ENCODE measurements at regions not wholly inside any gene's neighbourhood (a gene's known extent, or its start where the extent isn't known, plus 50 kb on each side); places are given as distances from the start of the nearest gene placed in this dataset.
"Not testable (repeated sequence)": the region's sequence is repeated elsewhere in the genome, so short reads cannot be mapped to it uniquely, and the experiment has no call there.

DNA sequence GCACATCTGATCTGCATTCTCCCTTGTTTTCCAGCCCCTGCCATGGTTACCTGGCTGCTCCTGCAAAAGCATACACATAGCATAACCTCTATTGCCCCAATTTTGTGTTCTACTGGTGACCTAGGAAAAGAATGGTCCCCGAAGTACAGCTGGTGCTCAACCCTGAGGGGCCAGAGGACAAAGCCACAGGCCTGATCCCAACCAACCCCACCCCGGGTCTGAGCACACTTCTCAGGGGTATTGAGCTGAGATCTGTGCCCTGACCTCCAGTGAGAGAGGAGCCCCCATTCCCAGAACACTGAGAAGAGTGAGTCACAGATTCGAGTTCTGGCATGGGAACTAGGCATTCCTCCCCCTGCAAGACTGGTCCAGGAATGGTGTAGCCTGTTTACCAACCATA is 465.5 kb upstream of the ACTRT1 start:
- no peaks in the 10 kb centered on the region for H3K27me3 ChIP-seq (ENCODE audit: insufficient read depth, low read length)
- no peaks in the 10 kb centered on the region for H3K9me3 ChIP-seq (ENCODE audit: low read length)
- H3K4me3 ChIP-seq (ENCODE audit: low read length): no peak overlapping the region
- H2AFZ ChIP-seq (ENCODE audit: low read depth, low read length): no peak overlapping the region
- H3K4me1 ChIP-seq (ENCODE audit: insufficient read depth, low read length): no peaks in the 10 kb centered on the region
- no peaks in the 10 kb centered on the region for H3K36me3 ChIP-seq (ENCODE audit: insufficient read depth, low read length)

DNA sequence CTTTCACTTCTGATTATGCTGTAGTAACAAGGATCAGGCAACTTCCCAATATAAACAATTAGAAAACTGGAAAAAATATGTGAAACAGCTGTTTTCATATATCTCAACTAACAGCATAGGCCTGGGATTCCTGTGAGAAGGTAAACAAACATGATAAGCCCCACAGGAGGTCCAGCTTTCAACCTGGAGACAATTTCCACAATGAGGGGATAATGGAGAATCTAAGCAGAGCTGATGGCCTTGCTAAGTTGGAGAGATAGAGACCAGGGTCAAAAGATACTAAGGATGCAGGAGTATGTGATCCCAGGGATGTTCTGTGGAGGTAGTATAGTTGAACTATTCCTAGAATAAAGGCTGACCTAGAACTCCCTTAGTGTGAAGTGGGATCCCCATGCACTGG is 452.3 kb upstream of the ACTRT1 start:
- no peaks in the 10 kb centered on the region for H3K36me3 ChIP-seq (ENCODE audit: insufficient read depth, low read length)
- no peak overlapping the region for H2AFZ ChIP-seq (ENCODE audit: low read depth, low read length)
- no peak overlapping the region for H3K4me3 ChIP-seq (ENCODE audit: low read length)
- no peaks in the 10 kb centered on the region for H3K4me1 ChIP-seq (ENCODE audit: insufficient read depth, low read length)
- no peaks in the 10 kb centered on the region for H3K9me3 ChIP-seq (ENCODE audit: low read length)
- no peaks in the 10 kb centered on the region for H3K27me3 ChIP-seq (ENCODE audit: insufficient read depth, low read length)

DNA sequence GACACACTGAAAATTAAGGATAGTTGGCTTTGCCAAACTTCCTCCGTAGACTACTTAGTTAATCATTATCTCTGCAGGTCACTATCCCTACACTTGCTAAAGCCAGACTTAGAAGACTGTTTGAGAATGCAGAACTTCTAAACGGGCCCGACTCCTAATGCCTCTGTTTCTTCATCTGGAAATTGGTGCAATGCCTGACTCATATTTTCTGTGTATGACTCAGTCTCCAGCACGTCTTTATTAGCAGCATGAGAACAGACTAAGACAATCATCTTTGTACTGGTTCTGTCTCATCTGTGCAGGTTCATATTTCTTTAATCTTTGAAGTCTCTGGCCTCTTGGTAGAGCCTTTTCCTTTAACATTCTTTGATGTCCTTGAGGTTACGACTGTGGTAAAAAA is 411.9 kb upstream of the ACTRT1 start:
- Histone ChIP-seq H3K4me1 (ENCODE audit: insufficient read depth, low read length) (no peaks in the 10 kb centered on the region), H3K4me3 (ENCODE audit: low read length) (no peak overlapping the region), H3K27me3 (ENCODE audit: insufficient read depth, low read length) (no peaks in the 10 kb centered on the region), H3K36me3 (ENCODE audit: insufficient read depth, low read length) (no peaks in the 10 kb centered on the region), H2AFZ (ENCODE audit: low read depth, low read length) (no peak overlapping the region), H3K9me3 (ENCODE audit: low read length) (no peaks in the 10 kb centered on the region)

DNA sequence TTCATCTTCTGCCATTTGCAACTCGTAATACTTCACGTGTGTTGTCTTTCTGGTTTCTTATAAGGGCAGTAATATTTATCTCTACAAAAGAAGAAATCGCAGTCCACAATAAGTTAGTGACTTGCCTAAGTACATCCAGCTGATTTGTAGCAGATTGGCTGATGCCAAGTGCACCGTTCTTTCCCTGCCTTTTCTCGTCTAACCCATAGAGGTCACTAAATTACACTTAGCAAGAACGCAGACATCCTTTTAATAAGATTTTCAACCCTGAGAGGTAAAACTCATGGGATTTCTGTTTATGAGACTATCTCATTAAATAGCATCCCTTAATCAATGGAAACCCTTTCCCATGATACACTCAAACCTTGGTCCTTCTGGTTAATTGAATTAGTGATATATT is 408.6 kb upstream of the ACTRT1 start:
- H3K9me3 ChIP-seq (ENCODE audit: low read length): no peaks in the 10 kb centered on the region
- no peaks in the 10 kb centered on the region for H3K36me3 ChIP-seq (ENCODE audit: insufficient read depth, low read length)
- no peak overlapping the region for H3K4me3 ChIP-seq (ENCODE audit: low read length)
- H3K4me1 ChIP-seq (ENCODE audit: insufficient read depth, low read length): no peaks in the 10 kb centered on the region
- no peak overlapping the region for H2AFZ ChIP-seq (ENCODE audit: low read depth, low read length)
- H3K27me3 ChIP-seq (ENCODE audit: insufficient read depth, low read length): peaks cover 3% of the 10 kb centered on the region

DNA sequence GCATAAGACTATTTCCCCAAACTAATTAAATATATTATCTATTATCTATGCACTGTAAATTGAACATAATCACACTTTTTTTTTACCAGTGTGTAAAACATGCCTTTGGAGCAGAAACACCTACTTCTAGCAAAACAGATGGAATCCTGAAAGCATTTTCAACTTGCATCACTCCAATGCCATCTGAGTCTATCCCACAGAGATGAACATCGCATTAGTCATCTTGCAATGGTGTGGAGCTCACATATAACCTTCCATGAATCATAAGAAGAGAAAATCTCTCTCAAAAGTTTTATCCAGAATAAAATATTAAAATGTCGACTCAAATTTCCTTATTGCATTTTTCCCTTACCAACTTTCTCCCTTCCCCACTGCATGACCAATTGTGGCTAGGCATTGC is 406.7 kb upstream of the ACTRT1 start:
- Histone ChIP-seq H3K9me3 (ENCODE audit: low read length) (no peaks in the 10 kb centered on the region), H2AFZ (ENCODE audit: low read depth, low read length) (no peak overlapping the region), H3K4me3 (ENCODE audit: low read length) (no peak overlapping the region), H3K36me3 (ENCODE audit: insufficient read depth, low read length) (no peaks in the 10 kb centered on the region), H3K27me3 (ENCODE audit: insufficient read depth, low read length) (peaks cover 3% of the 10 kb centered on the region), H3K4me1 (ENCODE audit: insufficient read depth, low read length) (no peaks in the 10 kb centered on the region)

DNA sequence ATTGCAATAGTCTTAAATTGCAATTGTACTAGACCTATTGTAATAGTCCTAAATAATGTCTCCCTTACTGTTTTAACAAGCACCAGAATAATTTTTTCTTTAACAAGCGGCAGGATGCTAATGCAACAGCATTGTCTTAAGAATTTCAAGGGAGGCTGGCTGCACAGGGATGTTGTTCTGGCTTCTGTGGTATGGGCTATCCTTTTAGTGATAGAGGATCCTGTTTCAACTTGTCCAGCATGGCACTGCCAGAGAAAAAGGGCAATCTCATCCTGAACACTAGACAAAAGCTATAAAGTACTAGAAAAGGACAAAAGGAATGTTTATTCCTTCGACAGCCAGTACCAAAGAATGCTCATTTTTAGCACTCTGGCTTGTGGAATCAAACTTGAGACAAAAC is 405.5 kb upstream of the ACTRT1 start:
- Histone ChIP-seq H3K9me3 (ENCODE audit: low read length) (no peaks in the 10 kb centered on the region), H3K4me3 (ENCODE audit: low read length) (no peak overlapping the region), H3K27me3 (ENCODE audit: insufficient read depth, low read length) (peaks cover 3% of the 10 kb centered on the region), H2AFZ (ENCODE audit: low read depth, low read length) (no peak overlapping the region), H3K4me1 (ENCODE audit: insufficient read depth, low read length) (no peaks in the 10 kb centered on the region), H3K36me3 (ENCODE audit: insufficient read depth, low read length) (no peaks in the 10 kb centered on the region)

DNA sequence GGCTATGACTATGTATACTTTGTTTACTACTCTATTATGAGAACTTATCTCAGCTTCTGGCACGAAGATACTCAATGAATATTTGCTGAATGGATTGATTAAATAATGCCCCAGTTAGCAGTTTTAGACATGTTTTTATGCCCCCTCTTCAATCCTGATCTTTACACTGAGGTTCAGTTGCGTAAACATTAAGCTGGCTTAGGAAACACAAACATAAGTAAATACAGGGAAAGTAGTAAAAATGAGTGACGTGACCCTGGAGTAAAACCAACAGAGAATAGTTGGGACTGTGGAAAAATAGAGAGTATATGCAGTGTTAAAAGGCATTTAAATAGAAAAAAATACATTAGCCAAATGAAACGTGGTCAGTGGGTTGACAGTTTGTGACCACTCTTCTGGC is 387.0 kb upstream of the ACTRT1 start:
- no peaks in the 10 kb centered on the region for H3K36me3 ChIP-seq (ENCODE audit: insufficient read depth, low read length)
- H2AFZ ChIP-seq (ENCODE audit: low read depth, low read length): no peak overlapping the region
- no peaks in the 10 kb centered on the region for H3K4me1 ChIP-seq (ENCODE audit: insufficient read depth, low read length)
- H3K27me3 ChIP-seq (ENCODE audit: insufficient read depth, low read length): no peaks in the 10 kb centered on the region
- no peak overlapping the region for H3K4me3 ChIP-seq (ENCODE audit: low read length)
- no peaks in the 10 kb centered on the region for H3K9me3 ChIP-seq (ENCODE audit: low read length)

DNA sequence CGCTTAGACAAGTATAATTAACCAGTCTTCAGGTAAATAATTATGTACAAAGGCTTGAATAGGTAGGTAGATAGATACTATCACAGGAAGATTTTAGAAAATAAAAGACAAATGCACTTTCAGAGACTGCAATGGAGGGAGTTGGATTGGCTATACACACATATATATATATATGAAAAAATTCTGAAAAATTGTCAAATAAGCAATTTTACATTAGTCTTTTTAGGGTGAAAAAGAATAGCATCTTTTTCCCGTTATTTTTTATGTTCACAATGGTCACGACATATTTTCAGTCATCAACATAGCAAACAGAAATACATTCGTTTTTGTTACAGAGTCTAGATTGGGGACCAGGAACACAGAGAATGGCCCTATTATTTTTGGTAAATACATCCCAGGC is 385.9 kb upstream of the ACTRT1 start:
- Histone ChIP-seq H3K27me3 (ENCODE audit: insufficient read depth, low read length) (no peaks in the 10 kb centered on the region), H3K4me1 (ENCODE audit: insufficient read depth, low read length) (no peaks in the 10 kb centered on the region), H3K4me3 (ENCODE audit: low read length) (no peak overlapping the region), H2AFZ (ENCODE audit: low read depth, low read length) (no peak overlapping the region), H3K36me3 (ENCODE audit: insufficient read depth, low read length) (no peaks in the 10 kb centered on the region), H3K9me3 (ENCODE audit: low read length) (no peaks in the 10 kb centered on the region)

DNA sequence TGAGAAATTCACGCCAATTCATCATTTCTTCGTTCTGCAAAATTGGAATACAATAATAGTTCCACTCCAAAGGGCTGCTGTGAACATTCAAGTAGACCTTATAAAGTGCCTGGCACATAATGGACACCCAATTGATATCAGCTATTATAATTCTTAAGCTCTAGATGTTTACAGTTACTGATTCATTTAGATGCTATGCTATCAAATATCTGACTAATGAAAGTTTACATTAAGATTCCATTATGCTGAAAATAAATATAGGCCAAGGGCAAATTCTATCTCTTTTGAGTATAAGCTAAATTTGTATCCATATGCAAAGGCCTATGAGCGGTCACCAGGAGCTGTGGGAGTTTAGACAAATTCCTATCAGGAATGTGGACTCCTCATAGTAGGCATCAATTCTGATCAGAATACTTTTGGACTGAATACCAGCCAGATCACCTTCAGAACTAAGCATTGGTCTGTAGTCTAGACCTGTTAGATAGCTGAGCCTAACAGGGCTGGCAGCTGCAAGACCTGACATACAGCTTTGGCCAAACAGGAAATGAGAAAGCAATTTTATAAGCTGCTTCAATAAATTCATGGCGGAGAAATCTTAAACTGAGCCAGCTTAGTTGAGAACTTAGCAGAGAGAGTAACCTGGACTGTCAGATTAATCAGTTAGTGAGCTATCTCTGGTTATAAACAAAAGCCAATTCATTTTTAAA is 384.3 kb upstream of the ACTRT1 start:
- no peak overlapping the region for H2AFZ ChIP-seq (ENCODE audit: low read depth, low read length)
- no peaks in the 10 kb centered on the region for H3K9me3 ChIP-seq (ENCODE audit: low read length)
- no peaks in the 10 kb centered on the region for H3K36me3 ChIP-seq (ENCODE audit: insufficient read depth, low read length)
- H3K4me3 ChIP-seq (ENCODE audit: low read length): no peak overlapping the region
- no peaks in the 10 kb centered on the region for H3K27me3 ChIP-seq (ENCODE audit: insufficient read depth, low read length)
- H3K4me1 ChIP-seq (ENCODE audit: insufficient read depth, low read length): no peaks in the 10 kb centered on the region

DNA sequence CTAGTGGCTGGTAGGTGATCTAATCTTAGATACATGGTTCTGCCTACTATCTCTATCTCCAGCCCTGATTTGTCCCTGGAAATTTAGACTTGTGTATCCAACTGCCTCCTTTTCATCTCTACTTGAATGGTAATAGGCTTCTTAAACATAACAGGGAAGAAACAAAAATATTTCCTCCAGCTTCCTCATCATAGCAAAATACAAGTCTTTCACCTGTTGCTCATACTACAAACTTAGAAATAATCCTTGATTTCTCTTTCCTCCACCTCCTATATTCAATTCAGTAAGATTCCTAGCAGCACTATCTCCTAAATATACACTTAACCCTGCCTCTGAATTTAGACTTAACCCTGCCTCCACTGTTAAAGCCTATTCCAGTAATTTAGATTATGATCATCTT is 373.3 kb upstream of the ACTRT1 start:
- Histone ChIP-seq H3K9me3 (ENCODE audit: low read length) (no peaks in the 10 kb centered on the region), H2AFZ (ENCODE audit: low read depth, low read length) (no peak overlapping the region)

DNA sequence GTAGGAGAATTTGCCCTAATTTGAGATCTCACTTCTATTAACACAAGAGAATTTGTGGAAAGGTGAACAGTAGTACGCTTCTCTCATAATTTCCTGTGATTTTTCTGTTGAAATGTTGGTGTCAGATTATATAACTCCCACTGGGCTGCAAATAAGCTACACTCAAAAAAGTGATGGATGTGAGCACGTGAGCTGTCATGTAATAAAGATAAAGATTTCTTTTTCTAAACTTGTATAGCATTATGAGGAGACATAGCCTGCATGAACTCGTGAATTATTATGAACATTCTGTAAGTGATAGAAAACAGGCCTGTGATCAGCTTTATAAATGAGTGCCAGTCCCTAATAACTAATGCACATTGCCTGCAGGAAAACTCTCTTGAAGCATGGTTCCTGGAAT is 356.6 kb upstream of the ACTRT1 start:
- Histone ChIP-seq H3K9me3 (ENCODE audit: low read length) (no peaks in the 10 kb centered on the region), H3K36me3 (ENCODE audit: insufficient read depth, low read length) (no peaks in the 10 kb centered on the region), H3K27me3 (ENCODE audit: insufficient read depth, low read length) (no peaks in the 10 kb centered on the region), H3K4me3 (ENCODE audit: low read length) (no peak overlapping the region), H3K4me1 (ENCODE audit: insufficient read depth, low read length) (no peaks in the 10 kb centered on the region), H2AFZ (ENCODE audit: low read depth, low read length) (no peak overlapping the region)

More for the DNA sequence above, 373.3 kb upstream of the ACTRT1 start:
- Histone ChIP-seq H3K36me3 (ENCODE audit: insufficient read depth, low read length) (no peaks in the 10 kb centered on the region), H3K4me3 (ENCODE audit: low read length) (no peak overlapping the region), H3K4me1 (ENCODE audit: insufficient read depth, low read length) (no peaks in the 10 kb centered on the region), H3K27me3 (ENCODE audit: insufficient read depth, low read length) (no peaks in the 10 kb centered on the region)

DNA sequence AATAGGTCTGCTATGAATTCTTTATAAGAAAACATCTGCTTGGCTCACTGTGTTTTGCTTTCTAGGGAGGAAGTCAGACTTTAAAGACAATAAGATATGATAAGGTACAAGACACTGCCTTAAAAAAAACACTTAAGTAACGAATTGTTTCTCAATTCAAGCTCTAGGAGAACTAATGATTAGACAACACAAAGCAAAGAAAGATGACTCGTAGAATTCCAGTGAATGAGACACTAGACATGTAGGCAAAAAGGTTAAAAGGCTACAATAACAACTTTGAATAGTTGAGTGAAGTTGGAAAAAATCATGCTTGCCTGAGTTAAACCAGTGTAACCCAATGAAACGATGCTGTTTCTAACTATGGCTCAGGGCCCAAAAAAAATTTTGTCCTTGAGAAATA is 344.4 kb upstream of the ACTRT1 start:
- H3K36me3 ChIP-seq (ENCODE audit: insufficient read depth, low read length): no peaks in the 10 kb centered on the region
- H2AFZ ChIP-seq (ENCODE audit: low read depth, low read length): no peak overlapping the region
- no peaks in the 10 kb centered on the region for H3K27me3 ChIP-seq (ENCODE audit: insufficient read depth, low read length)
- H3K4me3 ChIP-seq (ENCODE audit: low read length): no peak overlapping the region
- H3K4me1 ChIP-seq (ENCODE audit: insufficient read depth, low read length): no peaks in the 10 kb centered on the region
- H3K9me3 ChIP-seq (ENCODE audit: low read length): no peaks in the 10 kb centered on the region

DNA sequence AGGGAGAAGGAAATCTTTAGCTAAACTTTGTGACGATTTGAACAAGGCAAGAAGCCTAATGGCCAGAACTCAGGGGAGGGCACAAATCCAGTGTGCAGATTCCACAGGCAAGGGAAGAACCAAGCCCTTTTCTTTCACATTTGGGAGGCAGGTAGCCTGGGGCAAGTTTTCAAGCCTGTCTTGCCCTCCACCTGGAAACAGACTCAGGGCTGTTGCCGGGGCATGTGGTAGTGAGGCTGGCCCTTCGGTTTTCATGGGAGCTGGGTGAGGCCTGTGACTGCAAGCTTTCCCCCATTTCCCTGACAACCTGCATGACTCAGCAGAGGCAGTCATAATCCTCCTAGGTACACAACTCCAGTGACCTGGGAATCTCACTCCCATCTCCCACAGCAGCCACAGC is 331.6 kb upstream of the ACTRT1 start:
- H3K9me3 ChIP-seq (ENCODE audit: low read length); H3K36me3 ChIP-seq (ENCODE audit: insufficient read depth, low read length); H2AFZ ChIP-seq (ENCODE audit: low read depth, low read length); H3K4me3 ChIP-seq (ENCODE audit: low read length); H3K4me1 ChIP-seq (ENCODE audit: insufficient read depth, low read length); H3K27me3 ChIP-seq (ENCODE audit: insufficient read depth, low read length): not testable (repeated sequence)

DNA sequence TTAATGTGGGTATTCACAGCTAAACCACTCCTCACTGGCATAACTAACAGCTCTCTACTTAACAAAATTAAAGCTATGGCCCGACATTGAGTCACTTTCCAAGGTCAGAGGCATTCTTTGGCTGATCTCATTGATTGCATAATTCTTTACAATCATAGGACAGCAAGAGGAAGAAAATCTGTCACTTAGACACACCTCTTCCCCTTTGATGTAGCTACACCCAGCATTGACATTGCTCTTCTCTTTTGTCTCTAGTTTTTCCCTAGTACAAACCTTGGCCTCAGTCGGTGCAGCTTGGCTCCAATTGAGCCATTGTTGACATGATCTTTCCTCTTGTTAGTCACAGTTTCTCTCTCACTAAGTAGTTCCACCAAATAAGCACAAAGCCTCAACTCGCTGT is 313.3 kb upstream of the ACTRT1 start:
- Histone ChIP-seq H3K4me1 (ENCODE audit: insufficient read depth, low read length) (no peaks in the 10 kb centered on the region), H3K27me3 (ENCODE audit: insufficient read depth, low read length) (no peaks in the 10 kb centered on the region), H2AFZ (ENCODE audit: low read depth, low read length) (no peak overlapping the region), H3K36me3 (ENCODE audit: insufficient read depth, low read length) (no peaks in the 10 kb centered on the region), H3K9me3 (ENCODE audit: low read length) (no peaks in the 10 kb centered on the region), H3K4me3 (ENCODE audit: low read length) (no peak overlapping the region)
